Fibroblast of lung (primary cell): ENCODE measurements at regions not wholly inside any gene's neighbourhood (a gene's known extent, or its start where the extent isn't known, plus 50 kb on each side); places are given as distances from the start of the nearest gene placed in this dataset.

Source experiments
- DNase-seq, 2 donors: peaks; one replicate each; pipeline versions ENCODE4 v3.0.0 to v3.0.0-alpha.2; 2010; ENCODE audit warnings: low read depth in 2 of 2
- H2AFZ ChIP-seq: 2 replicates; pipeline ENCODE4 v1.5.1; 2012; ENCODE audit warnings: low read length, control low read depth, inconsistent platforms
- H3K27ac ChIP-seq: 2 replicates; pipeline ENCODE4 v1.5.1; 2011; ENCODE audit warnings: low read length, control low read depth; ENCODE audit not compliant: insufficient read depth
- H3K27me3 ChIP-seq: 2 replicates; pipeline ENCODE4 v1.5.1; 2011; ENCODE audit warnings: mild to moderate bottlenecking, low read length; ENCODE audit not compliant: control insufficient read depth, insufficient read depth
- H3K36me3 ChIP-seq: 2 replicates; pipeline ENCODE4 v1.5.1; 2011; ENCODE audit warnings: low read length; ENCODE audit not compliant: control insufficient read depth, insufficient read depth
- H3K4me1 ChIP-seq: 2 replicates; pipeline ENCODE4 v1.5.1; 2011; ENCODE audit warnings: low read length; ENCODE audit not compliant: control insufficient read depth, insufficient read depth; ENCODE audit errors: extremely low read depth
- H3K4me2 ChIP-seq: 2 replicates; pipeline ENCODE4 v1.5.1; 2011; ENCODE audit warnings: low read length, control low read depth; ENCODE audit not compliant: insufficient read depth; ENCODE audit errors: extremely low read depth
- H3K4me3 ChIP-seq, 4 experiments: fragments of 200-600 bp in 1 of 4; sonication (generic) in 1 of 4; replicated peaks in 1 of 4; 2 replicates each; pipeline ENCODE4 v1.5.1; 2011 to 2016; ENCODE audit warnings: low read length in 4 of 4, low read depth in 3 of 4, mild to moderate bottlenecking in 3 of 4, control low read depth in 2 of 4, inconsistent platforms in 1 of 4, mixed read lengths in 1 of 4; ENCODE audit not compliant: insufficient read depth in 1 of 4; ENCODE audit errors: control extremely low read depth in 1 of 4
- H3K79me2 ChIP-seq: 2 replicates; pipeline ENCODE4 v1.5.1; 2012; ENCODE audit warnings: mild to moderate bottlenecking, low read length, inconsistent platforms; ENCODE audit not compliant: control insufficient read depth, insufficient read depth
- H3K9ac ChIP-seq: 2 replicates; pipeline ENCODE4 v1.5.1; 2011; ENCODE audit warnings: mild to moderate bottlenecking, low read length, control low read depth; ENCODE audit not compliant: insufficient read depth
- H3K9me3 ChIP-seq: 2 replicates; pipeline ENCODE4 v1.5.1; 2012; ENCODE audit warnings: low read depth, low read length; ENCODE audit not compliant: control insufficient read depth, insufficient read depth
- H4K20me1 ChIP-seq: 2 replicates; pipeline ENCODE4 v1.5.1; 2011; ENCODE audit warnings: low read length; ENCODE audit not compliant: control insufficient read depth, insufficient read depth; ENCODE audit errors: extremely low read depth
- CTCF ChIP-seq, 2 donors: IDR thresholded peaks in 1 of 2; conservative IDR thresholded peaks in 1 of 2; 1 replicate in 1 of 2; 2 replicates in 1 of 2; pipeline ENCODE4 v1.5.1; 2011 to 2012; ENCODE audit warnings: low read length in 2 of 2, control low read depth in 1 of 2, inconsistent platforms in 1 of 2, low read depth in 1 of 2, mild to moderate bottlenecking in 1 of 2
- EZH2 ChIP-seq: IDR thresholded peaks from 2 replicates; pipeline ENCODE4 v1.5.1; 2012; ENCODE audit warnings: low read length, control low read depth, mild to moderate bottlenecking; ENCODE audit errors: missing control alignments

- Histone ChIP-seq H3K27me3 (no peaks in the 10 kb centered on the region), H3K4me1 (no peaks in the 10 kb centered on the region), H3K9me3 (no peaks in the 10 kb centered on the region), H3K79me2 (no peaks in the 10 kb centered on the region), H3K27ac (no peak overlapping the region), H3K36me3 (no peaks in the 10 kb centered on the region), H3K4me2 (no peak overlapping the region), H3K9ac (no peak overlapping the region), H2AFZ (no peak overlapping the region), H4K20me1 (no peaks in the 10 kb centered on the region), H3K4me3 (no peak overlapping the region)
- TF ChIP-seq CTCF (conservative IDR thresholded peaks at IDR 0.05 in 1 of 2, IDR thresholded peaks at IDR 0.05 in 1 of 2; ENCODE audit: low read depth in 1 of 2, low read length in 2 of 2) (no peak), EZH2 (no peak)
- DNase-seq, result no peak
These were observed 180.5 kb upstream of the PTPRD start for GRCh38 chr9:10793306-10793705.

GRCh38 chr9:10804486-10804885 is 191.7 kb upstream of the PTPRD start:
- Histone ChIP-seq H2AFZ (no peak overlapping the region), H3K27ac (no peak overlapping the region), H3K9me3 (no peaks in the 10 kb centered on the region), H3K36me3 (no peaks in the 10 kb centered on the region), H3K4me2 (no peak overlapping the region), H3K9ac (no peak overlapping the region), H3K4me3 (no peak overlapping the region), H3K79me2 (no peaks in the 10 kb centered on the region), H4K20me1 (no peaks in the 10 kb centered on the region), H3K27me3 (no peaks in the 10 kb centered on the region), H3K4me1 (no peaks in the 10 kb centered on the region)
- TF ChIP-seq EZH2 (no peak), CTCF (conservative IDR thresholded peaks at IDR 0.05 in 1 of 2, IDR thresholded peaks at IDR 0.05 in 1 of 2; ENCODE audit: low read depth in 1 of 2, low read length in 2 of 2) (no peak)
- no peak for DNase-seq

GRCh38 chr9:10806868-10807267 is 194.1 kb upstream of the PTPRD start:
- no peaks in the 10 kb centered on the region for H3K9me3 ChIP-seq
- no peaks in the 10 kb centered on the region for H3K36me3 ChIP-seq
- H3K27ac ChIP-seq, result no peak overlapping the region
- H3K4me3 ChIP-seq, result no peak overlapping the region
- H3K27me3 ChIP-seq, result no peaks in the 10 kb centered on the region
- H3K4me1 ChIP-seq, result no peaks in the 10 kb centered on the region
- no peaks in the 10 kb centered on the region for H4K20me1 ChIP-seq
- H2AFZ ChIP-seq, result no peak overlapping the region
- no peak overlapping the region for H3K9ac ChIP-seq
- TF ChIP-seq EZH2 (no peak), CTCF (conservative IDR thresholded peaks at IDR 0.05 in 1 of 2, IDR thresholded peaks at IDR 0.05 in 1 of 2; ENCODE audit: low read depth in 1 of 2, low read length in 2 of 2) (no peak)
- DNase-seq, result no peak
- H3K4me2 ChIP-seq, result no peak overlapping the region
- no peaks in the 10 kb centered on the region for H3K79me2 ChIP-seq
